Psoas muscle (tissue), 7 donors: ENCODE measurements at regions not wholly inside any gene's neighbourhood (a gene's known extent, or its start where the extent isn't known, plus 50 kb on each side); places are given as distances from the start of the nearest gene placed in this dataset.

Experiments
- ATAC-seq, 4 donors: fragments of 200-7000 bp; cut with Tn5 transposase; one replicate each; pipeline ENCODE4 v1.9.1; 2020; ENCODE audit warnings: moderate library complexity in 3 of 4, mild to moderate bottlenecking in 2 of 4
- DNase-seq, 2 donors: peaks; one replicate each; pipeline ENCODE4 v3.0.0-alpha.2; 2020
- H3K27ac ChIP-seq: fragments of 200-600 bp; one replicate; pipeline ENCODE4 v1.8.0; 2022
- H3K27me3 ChIP-seq, 3 donors: fragments of 200-600 bp in 1 of 3; one replicate each; pipeline versions ENCODE4 v1.6.1 to v1.8.0; 2013 to 2022; ENCODE audit warnings: low read length in 2 of 3, mild to moderate bottlenecking in 2 of 3, moderate library complexity in 1 of 3; ENCODE audit not compliant: insufficient read depth in 3 of 3
- H3K36me3 ChIP-seq, 2 donors: fragments of 200-600 bp in 1 of 2; one replicate each; pipeline versions ENCODE4 v1.6.1 to v1.8.0; 2013 to 2022; ENCODE audit warnings: low read depth in 1 of 2, mild to moderate bottlenecking in 1 of 2, moderate library complexity in 1 of 2; ENCODE audit not compliant: insufficient read depth in 1 of 2
- H3K4me1 ChIP-seq: fragments of 200-600 bp; one replicate; pipeline ENCODE4 v1.8.0; 2022
- H3K4me3 ChIP-seq: fragments of 200-600 bp; one replicate; pipeline ENCODE4 v1.8.0; 2022; ENCODE audit warnings: mild to moderate bottlenecking
- H3K9me3 ChIP-seq: fragments of 200-600 bp; one replicate; pipeline ENCODE4 v1.8.0; 2022
- CTCF ChIP-seq: fragments of 200-600 bp; IDR thresholded peaks from one replicate; pipeline ENCODE4 v1.8.0; 2022; ENCODE audit warnings: antibody characterized with exemption
- whole genome bisulfite sequencing, 3 donors: extraction: QIAGEN DNeasy Blood & Tissue Kit; methylation state at CpG; one replicate each; pipeline versions ENCODE4 v1.1.6 to v1.1.7; 2013; 5-methylcytosine and 5-hydroxymethylcytosine counted together
- intact Hi-C, 2 donors: fragments of 100-400 bp; cut with DNase I; formaldehyde crosslinking; loops; one replicate each; pipeline versions ENCODE4 v1.11.0 to v1.14.2; 2022
- donor health status: healthy with polysubstance abuse.
- donor health status: DM: no; HTN: no; CAD: no; lungs with moderate emphysema.
- donor health status: Bipolar disorder and iron deficiency.
- donor health status: healthy.
- donor health status: DM: yes; HTN: yes; CAD: no.
- donor health status: DM: no; HTN: no; CAD: no.
- donor health status: DM: yes; HTN: yes; CAD: no.

- no peak overlapping the region for H3K4me3 ChIP-seq
- no peak for ATAC-seq
- no peak overlapping the region for H3K27ac ChIP-seq
- TF ChIP-seq CTCF = no peak
- no peaks in the 10 kb centered on the region for H3K36me3 ChIP-seq
- no peaks in the 10 kb centered on the region for H3K4me1 ChIP-seq
- intact Hi-C loops = no loop called here
- no peaks in the 10 kb centered on the region for H3K27me3 ChIP-seq
- no peaks in the 10 kb centered on the region for H3K9me3 ChIP-seq
- DNase-seq = no peak
Observed at GRCh38 chr7:33773053-33773452, 132.3 kb upstream of the BMPER start.

- whole genome bisulfite sequencing, 3 donors = 47 to 51% (median 49%) methylated on average over 6 of the region's 6 CpGs
- ATAC-seq (peak in 2 of 4 donors; percentile 70 to 73), DNase-seq (peak; percentile 32 to 64)
- no peak for TF ChIP-seq CTCF
- no peaks in the 10 kb centered on the region for H3K9me3 ChIP-seq
- no peaks in the 10 kb centered on the region for H3K27me3 ChIP-seq
- intact Hi-C loops = no loop called here
- no peak overlapping the region for H3K4me3 ChIP-seq
- H3K36me3 ChIP-seq = no peaks in the 10 kb centered on the region
- no peaks in the 10 kb centered on the region for H3K4me1 ChIP-seq
- no peak overlapping the region for H3K27ac ChIP-seq
Observed at GRCh38 chr7:33774762-33775523, 130.4 kb upstream of the BMPER start.

GRCh38 chr7:33775790-33776189 is 129.5 kb upstream of the BMPER start:
- Histone ChIP-seq H3K4me1 (no peaks in the 10 kb centered on the region), H3K4me3 (no peak overlapping the region), H3K27me3 (no peaks in the 10 kb centered on the region), H3K36me3 (no peaks in the 10 kb centered on the region), H3K9me3 (no peaks in the 10 kb centered on the region), H3K27ac (no peak overlapping the region)
- peak in 2 of 4 donors; percentile 65 for ATAC-seq
- TF ChIP-seq CTCF = no peak
- 79 to 84% (median 81%) methylated on average over 4 of the region's 4 CpGs for WGBS, 3 donors
- no peak for DNase-seq
- intact Hi-C loops = no loop called here

- H3K27me3 ChIP-seq = no peaks in the 10 kb centered on the region
- WGBS, 3 donors = 44 to 73% (median 50%) methylated on average over 3 of the region's 3 CpGs
- no peaks in the 10 kb centered on the region for H3K36me3 ChIP-seq
- no peak for TF ChIP-seq CTCF
- no peak overlapping the region for H3K27ac ChIP-seq
- H3K9me3 ChIP-seq = no peaks in the 10 kb centered on the region
- intact Hi-C loops = no loop called here
- ATAC-seq (peak in 1 of 4 donors; percentile 35), DNase-seq (no peak)
- no peaks in the 10 kb centered on the region for H3K4me1 ChIP-seq
- no peak overlapping the region for H3K4me3 ChIP-seq
Observed at GRCh38 chr7:33776788-33777187, 128.6 kb upstream of the BMPER start.

- intact Hi-C loops = no loop called here
- 85 to 92% (median 88%) methylated on average over 2 of the region's 2 CpGs for WGBS, 3 donors
- H3K36me3 ChIP-seq = no peaks in the 10 kb centered on the region
Observed at GRCh38 chr7:33778195-33778594, 127.1 kb upstream of the BMPER start.

More at GRCh38 chr7:33778195-33778594, 127.1 kb upstream of the BMPER start:
- Histone ChIP-seq H3K4me3 (no peak overlapping the region), H3K4me1 (no peaks in the 10 kb centered on the region), H3K27ac (no peak overlapping the region), H3K9me3 (peaks cover 2% of the 10 kb centered on the region), H3K27me3 (no peaks in the 10 kb centered on the region)
- TF ChIP-seq CTCF = no peak
- ATAC-seq (no peak), DNase-seq (no peak)
